ENCODE measurements at regions not wholly inside any gene's neighbourhood (a gene's known extent, or its start where the extent isn't known, plus 50 kb on each side); places are given as distances from the start of the nearest gene placed in this dataset.

DNA sequence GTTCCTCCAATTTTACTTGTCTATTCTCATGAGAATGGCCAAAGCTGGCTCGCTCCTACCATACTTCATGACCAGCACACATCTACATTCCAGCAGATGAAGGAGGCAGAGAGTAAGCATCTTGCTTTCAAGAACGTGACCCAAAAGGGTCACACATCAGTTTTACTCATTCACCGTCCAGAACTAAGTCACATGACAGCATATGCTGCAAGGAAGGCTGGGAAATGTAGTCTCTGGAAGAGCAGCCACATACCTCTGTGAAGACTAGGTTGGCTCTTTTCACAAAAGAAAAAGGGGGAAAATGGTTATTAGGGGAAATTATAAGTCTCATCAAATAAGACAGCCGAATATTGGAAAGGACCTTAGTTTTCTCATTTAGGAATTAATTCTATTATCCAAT lies 835.3 kb downstream of the EPHA4 start:
- Mint-ChIP-seq H3K4me1 (ENCODE audit: low read depth) (no peaks in the 10 kb centered on the region), H3K27me3 (peaks cover 1% of the 10 kb centered on the region), H3K9me3 (peaks cover 3% of the 10 kb centered on the region), H3K4me3 (no peak overlapping the region), H3K36me3 (ENCODE audit: low read depth) (no peaks in the 10 kb centered on the region), H3K27ac (no peak overlapping the region)
- H3K9me3 ChIP-seq (ENCODE audit: control insufficient read depth in 1 of 2, insufficient read depth in 1 of 2, low read length in 2 of 2), result no peaks in the 10 kb centered on the region
- no peak overlapping the region for H3K4me3 ChIP-seq (ENCODE audit: low read length)
- ChIA-PET CTCF (no interaction called here), POLR2A (no interaction called here)
- H3K4me1 ChIP-seq (ENCODE audit: insufficient read depth, low read length), result no peaks in the 10 kb centered on the region
- H3K27ac ChIP-seq (ENCODE audit: low read depth in 1 of 2, low read length in 2 of 2), result no peak overlapping the region
- H3K27me3 ChIP-seq (ENCODE audit: control insufficient read depth in 1 of 2, insufficient read depth in 2 of 2, low read length in 2 of 2), result no peaks in the 10 kb centered on the region
- intact Hi-C loops (cut with DNase I, micrococcal nuclease), result no loop called here
- DNase-seq, result no peak
- H3K36me3 ChIP-seq (ENCODE audit: insufficient read depth, low read length), result no peaks in the 10 kb centered on the region
- TF ChIP-seq, protein P1, sequence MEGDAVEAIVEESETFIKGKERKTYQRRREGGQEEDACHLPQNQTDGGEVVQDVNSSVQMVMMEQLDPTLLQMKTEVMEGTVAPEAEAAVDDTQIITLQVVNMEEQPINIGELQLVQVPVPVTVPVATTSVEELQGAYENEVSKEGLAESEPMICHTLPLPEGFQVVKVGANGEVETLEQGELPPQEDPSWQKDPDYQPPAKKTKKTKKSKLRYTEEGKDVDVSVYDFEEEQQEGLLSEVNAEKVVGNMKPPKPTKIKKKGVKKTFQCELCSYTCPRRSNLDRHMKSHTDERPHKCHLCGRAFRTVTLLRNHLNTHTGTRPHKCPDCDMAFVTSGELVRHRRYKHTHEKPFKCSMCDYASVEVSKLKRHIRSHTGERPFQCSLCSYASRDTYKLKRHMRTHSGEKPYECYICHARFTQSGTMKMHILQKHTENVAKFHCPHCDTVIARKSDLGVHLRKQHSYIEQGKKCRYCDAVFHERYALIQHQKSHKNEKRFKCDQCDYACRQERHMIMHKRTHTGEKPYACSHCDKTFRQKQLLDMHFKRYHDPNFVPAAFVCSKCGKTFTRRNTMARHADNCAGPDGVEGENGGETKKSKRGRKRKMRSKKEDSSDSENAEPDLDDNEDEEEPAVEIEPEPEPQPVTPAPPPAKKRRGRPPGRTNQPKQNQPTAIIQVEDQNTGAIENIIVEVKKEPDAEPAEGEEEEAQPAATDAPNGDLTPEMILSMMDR (IDR thresholded peaks at IDR 0.05), result no peak
- no peak for ATAC-seq (ENCODE audit: poor library complexity)

- no peaks in the 10 kb centered on the region for H3K36me3 Mint-ChIP-seq (ENCODE audit: low read depth)
- Histone ChIP-seq H3K4me3 (ENCODE audit: low read length) (no peak overlapping the region), H3K27me3 (ENCODE audit: control insufficient read depth in 1 of 2, insufficient read depth in 2 of 2, low read length in 2 of 2) (no peaks in the 10 kb centered on the region), H3K4me1 (ENCODE audit: insufficient read depth, low read length) (no peaks in the 10 kb centered on the region), H3K9me3 (ENCODE audit: control insufficient read depth in 1 of 2, insufficient read depth in 1 of 2, low read length in 2 of 2) (no peaks in the 10 kb centered on the region), H3K27ac (ENCODE audit: low read depth in 1 of 2, low read length in 2 of 2) (no peak overlapping the region), H3K36me3 (ENCODE audit: insufficient read depth, low read length) (no peaks in the 10 kb centered on the region)
- TF ChIP-seq, protein P1 (IDR thresholded peaks at IDR 0.05), result no peak
- no peak overlapping the region for H3K4me3 Mint-ChIP-seq
- peaks cover 3% of the 10 kb centered on the region for H3K9me3 Mint-ChIP-seq
- no peaks in the 10 kb centered on the region for H3K4me1 Mint-ChIP-seq (ENCODE audit: low read depth)
- no peak for ATAC-seq (ENCODE audit: poor library complexity)
- CTCF ChIA-PET, result no interaction called here
- intact Hi-C loops (cut with DNase I, micrococcal nuclease), result no loop called here
- POLR2A ChIA-PET, result no interaction called here
- H3K27me3 Mint-ChIP-seq, result no peaks in the 10 kb centered on the region
- no peak for DNase-seq
- H3K27ac Mint-ChIP-seq, result no peak overlapping the region
Measured at GRCh38 chr2:220743203-220743602, 828.9 kb downstream of the EPHA4 start.

DNA sequence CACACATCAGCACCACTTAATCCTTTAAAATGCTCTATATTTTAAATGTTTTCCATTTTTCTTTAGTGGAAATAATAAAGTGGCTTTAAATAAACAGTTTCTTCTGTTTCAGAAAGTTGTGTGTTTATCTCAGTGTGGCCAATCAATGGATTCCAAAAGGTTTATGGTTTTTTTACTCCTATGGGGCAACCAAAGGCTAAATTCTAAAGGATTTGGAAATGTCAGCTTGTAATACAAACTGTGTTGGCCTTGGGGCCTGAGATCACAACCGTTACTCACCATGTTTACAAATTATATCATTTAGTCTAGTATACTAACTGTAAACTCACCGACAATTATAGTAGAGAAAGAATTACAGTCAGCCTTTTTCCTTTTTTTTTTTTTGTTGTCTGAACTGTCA lies 827.2 kb downstream of the EPHA4 start:
- H3K27ac ChIP-seq (ENCODE audit: low read depth in 1 of 2, low read length in 2 of 2), result no peak overlapping the region
- Mint-ChIP-seq H3K36me3 (ENCODE audit: low read depth) (no peaks in the 10 kb centered on the region), H3K4me3 (no peak overlapping the region), H3K9me3 (no peaks in the 10 kb centered on the region), H3K27ac (no peak overlapping the region), H3K27me3 (no peaks in the 10 kb centered on the region), H3K4me1 (ENCODE audit: low read depth) (no peaks in the 10 kb centered on the region)
- peaks cover 0 to 8% of the 10 kb centered on the region in 2 experiments for H3K9me3 ChIP-seq (ENCODE audit: control insufficient read depth in 1 of 2, insufficient read depth in 1 of 2, low read length in 2 of 2)
- TF ChIP-seq, protein P1 (IDR thresholded peaks at IDR 0.05), result no peak
- POLR2A ChIA-PET, result no interaction called here
- no peaks in the 10 kb centered on the region for H3K4me1 ChIP-seq (ENCODE audit: insufficient read depth, low read length)
- H3K27me3 ChIP-seq (ENCODE audit: control insufficient read depth in 1 of 2, insufficient read depth in 2 of 2, low read length in 2 of 2), result no peaks in the 10 kb centered on the region
- DNase-seq, result no peak
- no peak for ATAC-seq (ENCODE audit: poor library complexity)
- intact Hi-C loops (cut with DNase I, micrococcal nuclease), result no loop called here
- H3K4me3 ChIP-seq (ENCODE audit: low read length), result no peak overlapping the region
- H3K36me3 ChIP-seq (ENCODE audit: insufficient read depth, low read length), result no peaks in the 10 kb centered on the region
- CTCF ChIA-PET, result no interaction called here
